K562 (cell line): ENCODE measurements at regions not wholly inside any gene's neighbourhood (a gene's known extent, or its start where the extent isn't known, plus 50 kb on each side); places are given as distances from the start of the nearest gene placed in this dataset.

Source experiments
- ATAC-seq: fragments of 200-7000 bp; cut with Tn5 transposase; 3 replicates; pipeline ENCODE4 v1.9.1; 2020; ENCODE audit warnings: moderate library complexity
- BruUV-seq: library from RNA; stranded (reverse); fragments of 400-500 nt; replicated peaks from 2 replicates; lab custom pipeline; 2021; lab: Mats Ljungman, UMichigan
- CTCF ChIA-PET: fragments of 300-600 bp; formaldehyde crosslinking; extraction: SDS; loops from one replicate; lab custom pipeline; 2021; ENCODE audit warnings: low intra/inter-chr PET ratio; lab: Yijun Ruan, JAX
- POLR2A ChIA-PET: fragments of 300-600, 350-650 bp; sonication (Branson Sonifier 250); formaldehyde crosslinking; extraction: SDS; loops from one replicate; lab custom pipeline; 2021; ENCODE audit warnings: antibody characterized with exemption, inconsistent platforms; lab: Yijun Ruan, JAX
- DNase-seq, 4 experiments: peaks; one replicate each; pipeline versions ENCODE4 v3.0.0 to v3.0.0-alpha.2; 2011 to 2018; ENCODE audit warnings: low spot score in 3 of 4, mixed read lengths in 3 of 4; ENCODE audit errors: extremely low read depth in 1 of 4
- FAIRE-seq: peaks from 2 replicates; lab custom pipeline; 2011; peaks lifted over from hg19 to GRCh38; lab: Jason Lieb, UNC
- H2AFZ ChIP-seq: 2 replicates; pipeline ENCODE4 v1.6.0; 2011; ENCODE audit warnings: low read depth, low read length, control low read depth, inconsistent platforms
- H3K27ac ChIP-seq: fragments of 200-600 bp; 3 replicates; pipeline ENCODE4 v1.8.0; 2011; ENCODE audit warnings: low read depth, mild to moderate bottlenecking, control low read depth, inconsistent platforms, low read length, moderate library complexity, mixed read lengths; ENCODE audit errors: extremely low read depth
- H3K27me3 ChIP-seq, 2 experiments: fragments of 300-600 bp in 1 of 2; 2 replicates in 1 of 2; 3 replicates in 1 of 2; pipeline versions ENCODE4 v1.6.0 to v1.8.0; 2011; ENCODE audit warnings: inconsistent platforms in 2 of 2, low read length in 2 of 2, mild to moderate bottlenecking in 1 of 2, mixed read lengths in 1 of 2, moderate library complexity in 1 of 2; ENCODE audit not compliant: control insufficient read depth in 2 of 2, insufficient read depth in 2 of 2
- H3K36me3 ChIP-seq: fragments of 300-600 bp; 3 replicates; pipeline ENCODE4 v1.8.0; 2011; ENCODE audit warnings: mild to moderate bottlenecking, low read length, inconsistent platforms; ENCODE audit not compliant: control insufficient read depth, insufficient read depth
- H3K4me1 ChIP-seq, 2 experiments: fragments of 200-600 bp in 1 of 2; replicated peaks in 1 of 2; 2 replicates in 1 of 2; 3 replicates in 1 of 2; pipeline versions ENCODE4 v1.5.1 to v1.8.0; 2011; ENCODE audit warnings: inconsistent platforms in 2 of 2, low read length in 2 of 2, mild to moderate bottlenecking in 1 of 2, mixed read lengths in 1 of 2, moderate library complexity in 1 of 2; ENCODE audit not compliant: control insufficient read depth in 2 of 2, insufficient read depth in 2 of 2
- H3K4me2 ChIP-seq: 2 replicates; pipeline ENCODE4 v1.6.1; 2011; ENCODE audit warnings: low read length, control low read depth, inconsistent platforms, mixed read lengths; ENCODE audit not compliant: insufficient read depth
- H3K4me3 ChIP-seq: fragments of 200-600 bp; sonication (generic), shearing (Covaris generic); 2 replicates; pipeline ENCODE4 v1.5.1; 2016; ENCODE audit warnings: control low read depth, inconsistent platforms
- H3K79me2 ChIP-seq: fragments of 200-600 bp; 3 replicates; pipeline ENCODE4 v1.8.0; 2011; ENCODE audit warnings: low read length, inconsistent platforms; ENCODE audit not compliant: control insufficient read depth, insufficient read depth
- H3K9ac ChIP-seq, 2 experiments: 2 replicates each; pipeline versions ENCODE4 v1.6.0 to v1.6.1; 2011; ENCODE audit warnings: low read depth in 2 of 2, low read length in 2 of 2, control low read depth in 1 of 2, inconsistent platforms in 1 of 2, mild to moderate bottlenecking in 1 of 2, mixed read lengths in 1 of 2; ENCODE audit not compliant: insufficient read depth in 1 of 2
- H3K9me1 ChIP-seq: one replicate; pipeline ENCODE4 v1.6.0; 2011; ENCODE audit warnings: inconsistent platforms, mild to moderate bottlenecking, low read length, moderate library complexity; ENCODE audit not compliant: control insufficient read depth, insufficient read depth
- H3K9me3 ChIP-seq: replicated peaks from 2 replicates; pipeline ENCODE4 v1.5.1; 2011; ENCODE audit warnings: low read depth, low read length, inconsistent platforms; ENCODE audit not compliant: control insufficient read depth, insufficient read depth
- H4K20me1 ChIP-seq: replicated peaks from 2 replicates; pipeline ENCODE4 v1.6.1; 2011; ENCODE audit warnings: low read length, inconsistent platforms, mixed read lengths; ENCODE audit not compliant: control insufficient read depth, insufficient read depth
- HMGN3 ChIP-seq: IDR thresholded peaks from 2 replicates; pipeline ENCODE4 v1.6.1; 2011; ENCODE audit warnings: borderline replicate concordance, low read depth, mild to moderate bottlenecking, mixed read lengths, low read length; ENCODE audit not compliant: insufficient read length; ENCODE audit errors: extremely low read depth
- KAT2B ChIP-seq: IDR thresholded peaks from one replicate; pipeline ENCODE4 v1.6.1; 2012; ENCODE audit warnings: low read depth, mild to moderate bottlenecking, control low read depth, inconsistent platforms, low read length, moderate library complexity
- KAT7 ChIP-seq: sonication (generic); formaldehyde crosslinking; IDR thresholded peaks from 2 replicates; pipeline ENCODE4 v1.8.0; 2022; ENCODE audit warnings: missing genetic modification reagents, mild to moderate bottlenecking, borderline replicate concordance
- RAD51 ChIP-seq: fragments of 450-650 bp; IDR thresholded peaks from 2 replicates; pipeline ENCODE4 v1.7.1; 2016; ENCODE audit warnings: low read depth, mild to moderate bottlenecking, borderline replicate concordance
- SIRT6 ChIP-seq: IDR thresholded peaks from one replicate; pipeline ENCODE4 v1.6.1; 2012; ENCODE audit warnings: low read depth, mild to moderate bottlenecking, control low read depth, inconsistent platforms, low read length, moderate library complexity
- TCFL5 ChIP-seq: fragments of 250-450 bp; sonication (Bioruptor Pico); conservative IDR thresholded peaks from 2 replicates; pipeline ENCODE4 v1.6.1; 2021; ENCODE audit warnings: mild to moderate bottlenecking, moderate library complexity, matching md5 sums
- TOE1 ChIP-seq, 2 experiments: fragments of 450-650 bp in 1 of 2; sonication (generic) in 1 of 2; formaldehyde crosslinking in 1 of 2; IDR thresholded peaks; 2 replicates each; pipeline versions ENCODE4 v1.7.1 to v1.8.0; 2016 to 2022; ENCODE audit warnings: borderline replicate concordance in 2 of 2, mild to moderate bottlenecking in 2 of 2, antibody characterized with exemption in 1 of 2, inconsistent platforms in 1 of 2, low read depth in 1 of 2, missing genetic modification reagents in 1 of 2, moderate library complexity in 1 of 2
- ZBTB17 ChIP-seq: fragments of 450-650 bp; formaldehyde crosslinking; IDR thresholded peaks from 2 replicates; pipeline ENCODE4 v1.4.0; 2020; ENCODE audit warnings: mild to moderate bottlenecking
- ZNF232 ChIP-seq: sonication (generic); formaldehyde crosslinking; IDR thresholded peaks from 2 replicates; pipeline ENCODE4 v1.8.0; 2022; ENCODE audit warnings: mild to moderate bottlenecking, missing genetic modification reagents
- WGBS: fragments of 100-300 bp; shearing (Covaris generic); methylation state at CpG from one replicate; pipeline ENCODE4 v1.1.6; 2016; ENCODE audit warnings: low coverage, mixed read lengths; ENCODE audit not compliant: insufficient coverage; ENCODE audit errors: missing lambda C conversion rate; 5-methylcytosine and 5-hydroxymethylcytosine counted together
- in situ Hi-C: fragments of 300-500 bp; cut with MboI; formaldehyde crosslinking; loops from 4 replicates; pipeline ENCODE4 v1.15.0; 2018; ENCODE audit warnings: inconsistent platforms, mixed read lengths
- intact Hi-C: fragments of 100-400 bp; cut with micrococcal nuclease; formaldehyde crosslinking; loops from 2 replicates; pipeline ENCODE4 v1.14.2; 2022
- TF ChIP-seq, protein P1 (sequence below): sonication (generic); formaldehyde crosslinking; IDR thresholded peaks from 2 replicates; pipeline ENCODE4 v1.8.0; 2023; ENCODE audit warnings: missing genetic modification reagents, mild to moderate bottlenecking, borderline replicate concordance

DNA sequence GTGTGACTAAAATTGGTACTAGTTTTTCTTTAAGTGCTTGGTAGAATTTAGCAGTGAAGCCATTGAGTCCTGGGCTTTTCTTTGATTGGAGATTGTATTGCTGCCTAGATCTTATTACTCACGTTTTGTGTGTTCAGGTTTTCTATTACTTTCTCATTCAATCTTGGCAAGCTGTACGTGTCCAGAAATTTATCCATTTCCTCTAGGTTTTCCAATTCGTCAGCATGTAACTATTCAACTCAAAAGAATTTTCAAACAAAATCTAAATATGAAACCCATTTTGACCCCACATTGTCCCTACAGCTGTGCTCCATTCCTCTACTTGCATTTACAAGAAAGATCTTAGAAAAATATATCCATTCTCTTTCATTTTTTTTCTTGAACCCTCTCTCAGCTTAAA lies 1613.4 kb upstream of the SEL1L start:
- no peaks in the 10 kb centered on the region for H3K9me3 ChIP-seq
- H3K36me3 ChIP-seq = no peaks in the 10 kb centered on the region
- POLR2A ChIA-PET = no interaction called here
- BruUV-seq = no TSS peak
- H3K4me2 ChIP-seq = no peak overlapping the region
- WGBS = 0% methylated on average over 3 of the region's 3 CpGs
- in situ Hi-C loops (no loop called here), intact Hi-C loops (no loop called here)
- H3K9me1 ChIP-seq = no peaks in the 10 kb centered on the region
- no peak overlapping the region for H3K9ac ChIP-seq
- no peak overlapping the region for H3K27ac ChIP-seq
- no peaks in the 10 kb centered on the region for H3K4me1 ChIP-seq
- DNase-seq (no peak), FAIRE-seq (no peak), ATAC-seq (no peak)
- CTCF ChIA-PET = no interaction called here
- no peak overlapping the region for H3K4me3 ChIP-seq
- no peak overlapping the region for H2AFZ ChIP-seq
- H3K79me2 ChIP-seq = no peaks in the 10 kb centered on the region
- H4K20me1 ChIP-seq = no peaks in the 10 kb centered on the region
- no peaks in the 10 kb centered on the region for H3K27me3 ChIP-seq
- TF ChIP-seq TCFL5 (CRISPR knock-in tag) (no peak), TOE1 (IDR thresholded peaks at IDR 0.05; ENCODE audit: borderline replicate concordance) (no peak), TOE1 (CRISPR knock-in tag; IDR thresholded peaks at IDR 0.05; ENCODE audit: borderline replicate concordance, low read depth) (no peak), RAD51 (no peak), KAT2B (no peak), ZBTB17 (CRISPR knock-in tag) (no peak), KAT7 (no peak)

DNA sequence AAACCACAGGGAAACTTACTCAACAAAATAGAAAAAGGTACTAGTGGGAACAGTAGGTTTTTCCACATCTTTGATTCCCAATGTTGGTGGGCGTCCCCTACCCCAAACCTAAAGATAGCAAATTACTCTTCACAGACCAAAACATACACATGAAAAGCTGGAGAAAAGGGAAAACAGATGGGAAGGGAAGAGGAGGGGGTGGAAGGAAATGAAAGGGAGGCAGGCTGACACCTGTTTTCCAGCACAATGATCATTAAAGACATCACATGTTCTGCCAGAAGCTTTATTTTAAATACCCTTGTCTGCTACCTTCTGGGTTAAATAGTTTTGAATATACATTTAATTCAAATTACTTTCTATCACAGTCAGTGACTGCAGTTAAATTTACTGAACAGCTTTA lies 1617.9 kb upstream of the SEL1L start:
- DNase-seq = no peak
- Histone ChIP-seq H3K4me2 (no peak overlapping the region), H2AFZ (no peak overlapping the region), H3K36me3 (no peaks in the 10 kb centered on the region), H3K27ac (no peak overlapping the region), H3K9ac (no peak overlapping the region), H3K79me2 (no peaks in the 10 kb centered on the region), H3K9me1 (no peaks in the 10 kb centered on the region), H3K27me3 (no peaks in the 10 kb centered on the region), H4K20me1 (no peaks in the 10 kb centered on the region), H3K9me3 (no peaks in the 10 kb centered on the region), H3K4me3 (no peak overlapping the region), H3K4me1 (no peaks in the 10 kb centered on the region)
- POLR2A ChIA-PET = no interaction called here
- intact Hi-C loops (no loop called here), in situ Hi-C loops (no loop called here)
- CTCF ChIA-PET = no interaction called here
- no peak for ATAC-seq
- FAIRE-seq = no peak
- BruUV-seq = no TSS peak
- no CpG with 5 or more reads among the region's 1 CpG for WGBS
- TF ChIP-seq ZNF232 (CRISPR knock-in tag) = no peak
- no peak for TF ChIP-seq SIRT6
- no peak for TF ChIP-seq HMGN3
- TF ChIP-seq, protein P1, sequence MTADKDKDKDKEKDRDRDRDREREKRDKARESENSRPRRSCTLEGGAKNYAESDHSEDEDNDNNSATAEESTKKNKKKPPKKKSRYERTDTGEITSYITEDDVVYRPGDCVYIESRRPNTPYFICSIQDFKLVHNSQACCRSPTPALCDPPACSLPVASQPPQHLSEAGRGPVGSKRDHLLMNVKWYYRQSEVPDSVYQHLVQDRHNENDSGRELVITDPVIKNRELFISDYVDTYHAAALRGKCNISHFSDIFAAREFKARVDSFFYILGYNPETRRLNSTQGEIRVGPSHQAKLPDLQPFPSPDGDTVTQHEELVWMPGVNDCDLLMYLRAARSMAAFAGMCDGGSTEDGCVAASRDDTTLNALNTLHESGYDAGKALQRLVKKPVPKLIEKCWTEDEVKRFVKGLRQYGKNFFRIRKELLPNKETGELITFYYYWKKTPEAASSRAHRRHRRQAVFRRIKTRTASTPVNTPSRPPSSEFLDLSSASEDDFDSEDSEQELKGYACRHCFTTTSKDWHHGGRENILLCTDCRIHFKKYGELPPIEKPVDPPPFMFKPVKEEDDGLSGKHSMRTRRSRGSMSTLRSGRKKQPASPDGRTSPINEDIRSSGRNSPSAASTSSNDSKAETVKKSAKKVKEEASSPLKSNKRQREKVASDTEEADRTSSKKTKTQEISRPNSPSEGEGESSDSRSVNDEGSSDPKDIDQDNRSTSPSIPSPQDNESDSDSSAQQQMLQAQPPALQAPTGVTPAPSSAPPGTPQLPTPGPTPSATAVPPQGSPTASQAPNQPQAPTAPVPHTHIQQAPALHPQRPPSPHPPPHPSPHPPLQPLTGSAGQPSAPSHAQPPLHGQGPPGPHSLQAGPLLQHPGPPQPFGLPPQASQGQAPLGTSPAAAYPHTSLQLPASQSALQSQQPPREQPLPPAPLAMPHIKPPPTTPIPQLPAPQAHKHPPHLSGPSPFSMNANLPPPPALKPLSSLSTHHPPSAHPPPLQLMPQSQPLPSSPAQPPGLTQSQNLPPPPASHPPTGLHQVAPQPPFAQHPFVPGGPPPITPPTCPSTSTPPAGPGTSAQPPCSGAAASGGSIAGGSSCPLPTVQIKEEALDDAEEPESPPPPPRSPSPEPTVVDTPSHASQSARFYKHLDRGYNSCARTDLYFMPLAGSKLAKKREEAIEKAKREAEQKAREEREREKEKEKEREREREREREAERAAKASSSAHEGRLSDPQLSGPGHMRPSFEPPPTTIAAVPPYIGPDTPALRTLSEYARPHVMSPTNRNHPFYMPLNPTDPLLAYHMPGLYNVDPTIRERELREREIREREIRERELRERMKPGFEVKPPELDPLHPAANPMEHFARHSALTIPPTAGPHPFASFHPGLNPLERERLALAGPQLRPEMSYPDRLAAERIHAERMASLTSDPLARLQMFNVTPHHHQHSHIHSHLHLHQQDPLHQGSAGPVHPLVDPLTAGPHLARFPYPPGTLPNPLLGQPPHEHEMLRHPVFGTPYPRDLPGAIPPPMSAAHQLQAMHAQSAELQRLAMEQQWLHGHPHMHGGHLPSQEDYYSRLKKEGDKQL (CRISPR knock-in tag) = no peak
